ENCODE measurements at regions not wholly inside any gene's neighbourhood (a gene's known extent, or its start where the extent isn't known, plus 50 kb on each side); places are given as distances from the start of the nearest gene placed in this dataset.

- TF ChIP-seq CTCF (conservative IDR thresholded peaks at IDR 0.05; ENCODE audit: low read depth, low read length), result no peak
- no peak for DNase-seq (ENCODE audit: low read depth)
- H3K4me3 ChIP-seq (ENCODE audit: low read length), result no peak overlapping the region
These were observed 593.4 kb upstream of the NR2F2 start for GRCh38 chr15:95737060-95737459.

GRCh38 chr15:95739131-95739530 is 591.4 kb upstream of the NR2F2 start:
- H3K4me3 ChIP-seq (ENCODE audit: low read length), result no peak overlapping the region
- DNase-seq (ENCODE audit: low read depth), result no peak
- TF ChIP-seq CTCF (conservative IDR thresholded peaks at IDR 0.05; ENCODE audit: low read depth, low read length), result no peak

GRCh38 chr15:95741830-95742229 is 588.7 kb upstream of the NR2F2 start:
- DNase-seq (ENCODE audit: low read depth), result no peak
- H3K4me3 ChIP-seq (ENCODE audit: low read length), result no peak overlapping the region
- no peak for TF ChIP-seq CTCF (conservative IDR thresholded peaks at IDR 0.05; ENCODE audit: low read depth, low read length)

- DNase-seq (ENCODE audit: low read depth), result no peak
- TF ChIP-seq CTCF (conservative IDR thresholded peaks at IDR 0.05; ENCODE audit: low read depth, low read length), result no peak
- H3K4me3 ChIP-seq (ENCODE audit: low read length), result no peak overlapping the region
These were observed 588.2 kb upstream of the NR2F2 start for GRCh38 chr15:95742256-95742655.

GRCh38 chr15:95742836-95743235 is 587.7 kb upstream of the NR2F2 start:
- no peak overlapping the region for H3K4me3 ChIP-seq (ENCODE audit: low read length)
- no peak for DNase-seq (ENCODE audit: low read depth)
- no peak for TF ChIP-seq CTCF (conservative IDR thresholded peaks at IDR 0.05; ENCODE audit: low read depth, low read length)

GRCh38 chr15:95757171-95757570 is 573.3 kb upstream of the NR2F2 start:
- no peak for TF ChIP-seq CTCF (conservative IDR thresholded peaks at IDR 0.05; ENCODE audit: low read depth, low read length)
- no peak for DNase-seq (ENCODE audit: low read depth)
- H3K4me3 ChIP-seq (ENCODE audit: low read length), result no peak overlapping the region

- no peak for TF ChIP-seq CTCF (conservative IDR thresholded peaks at IDR 0.05; ENCODE audit: low read depth, low read length)
- no peak overlapping the region for H3K4me3 ChIP-seq (ENCODE audit: low read length)
- no peak for DNase-seq (ENCODE audit: low read depth)
These were observed 572.0 kb upstream of the NR2F2 start for GRCh38 chr15:95758451-95758850.
